ENCODE measurements at regions not wholly inside any gene's neighbourhood (a gene's known extent, or its start where the extent isn't known, plus 50 kb on each side); places are given as distances from the start of the nearest gene placed in this dataset.

DNA sequence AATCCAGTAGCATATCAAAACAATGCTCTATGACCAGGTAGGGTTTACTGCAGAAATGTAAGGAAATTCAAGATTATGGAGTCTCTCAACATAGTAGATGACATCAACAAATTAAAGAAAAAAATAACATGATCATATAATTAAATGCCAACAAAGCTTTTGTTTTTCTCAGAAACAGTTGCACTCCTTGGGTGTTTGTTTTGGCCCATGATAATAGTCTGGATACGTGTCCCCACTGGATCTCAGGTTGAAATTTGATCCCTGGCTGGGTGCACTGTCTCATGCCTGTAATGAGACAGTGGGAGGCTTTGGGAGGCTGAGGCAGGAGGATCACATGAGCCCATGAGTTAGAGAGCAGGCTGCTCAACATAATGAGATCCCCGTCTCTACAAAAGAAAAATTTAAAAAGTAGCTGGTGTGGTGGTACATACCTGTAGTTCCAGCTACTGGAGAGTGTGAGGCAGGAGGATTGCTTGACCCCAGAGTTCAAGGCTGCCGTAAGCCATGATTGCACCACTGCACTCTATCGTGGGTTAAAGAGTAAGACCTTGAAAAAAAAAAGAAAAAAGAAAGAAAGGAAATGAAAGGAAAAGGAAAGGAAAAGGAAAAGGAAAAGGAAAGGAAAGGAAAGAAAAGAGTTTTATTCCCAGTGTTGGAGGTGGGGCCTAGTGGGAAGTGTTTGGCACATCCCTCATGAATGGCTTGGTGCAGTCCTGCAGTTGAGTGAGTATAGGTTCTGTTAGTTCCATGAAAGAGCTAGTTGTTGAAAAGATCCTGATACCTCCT is 53.3 kb upstream of the FOXB1 start:
- TF ChIP-seq, protein P1, sequence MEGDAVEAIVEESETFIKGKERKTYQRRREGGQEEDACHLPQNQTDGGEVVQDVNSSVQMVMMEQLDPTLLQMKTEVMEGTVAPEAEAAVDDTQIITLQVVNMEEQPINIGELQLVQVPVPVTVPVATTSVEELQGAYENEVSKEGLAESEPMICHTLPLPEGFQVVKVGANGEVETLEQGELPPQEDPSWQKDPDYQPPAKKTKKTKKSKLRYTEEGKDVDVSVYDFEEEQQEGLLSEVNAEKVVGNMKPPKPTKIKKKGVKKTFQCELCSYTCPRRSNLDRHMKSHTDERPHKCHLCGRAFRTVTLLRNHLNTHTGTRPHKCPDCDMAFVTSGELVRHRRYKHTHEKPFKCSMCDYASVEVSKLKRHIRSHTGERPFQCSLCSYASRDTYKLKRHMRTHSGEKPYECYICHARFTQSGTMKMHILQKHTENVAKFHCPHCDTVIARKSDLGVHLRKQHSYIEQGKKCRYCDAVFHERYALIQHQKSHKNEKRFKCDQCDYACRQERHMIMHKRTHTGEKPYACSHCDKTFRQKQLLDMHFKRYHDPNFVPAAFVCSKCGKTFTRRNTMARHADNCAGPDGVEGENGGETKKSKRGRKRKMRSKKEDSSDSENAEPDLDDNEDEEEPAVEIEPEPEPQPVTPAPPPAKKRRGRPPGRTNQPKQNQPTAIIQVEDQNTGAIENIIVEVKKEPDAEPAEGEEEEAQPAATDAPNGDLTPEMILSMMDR (conservative IDR thresholded peaks at IDR 0.05 in 1 of 2, IDR thresholded peaks at IDR 0.05 in 1 of 2; ENCODE audit: low read depth in 1 of 2, low read length in 2 of 2) = no peak
- no peak for TF ChIP-seq EZH2 (IDR thresholded peaks at IDR 0.05; ENCODE audit: low read length, missing control alignments)

Measured in fibroblast of lung (primary cell).